ENCODE measurements at regions not wholly inside any gene's neighbourhood (a gene's known extent, or its start where the extent isn't known, plus 50 kb on each side); places are given as distances from the start of the nearest gene placed in this dataset.

DNA sequence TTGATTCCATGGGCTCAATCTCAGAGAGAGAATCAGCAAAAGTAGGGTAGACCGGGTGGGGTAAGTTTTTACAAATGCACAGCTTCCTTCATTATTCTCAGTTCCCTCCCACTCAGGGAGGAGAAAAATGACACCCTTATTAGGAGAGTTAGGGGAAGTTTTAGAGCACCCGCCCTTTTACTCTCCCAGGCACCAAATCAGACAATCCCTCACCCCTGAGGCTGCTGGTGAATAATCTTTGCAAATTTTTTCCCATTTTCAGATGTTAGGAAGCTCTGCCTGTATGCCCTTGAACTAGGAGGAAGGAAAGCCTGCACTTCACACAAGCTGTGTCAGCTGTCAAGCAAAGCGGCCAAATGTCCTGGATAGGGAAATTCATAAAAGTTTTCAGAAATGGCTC is 834.9 kb downstream of the GRID1 start:
- H3K27ac Mint-ChIP-seq: no peak overlapping the region
- peaks cover 5% of the 10 kb centered on the region for H3K9me3 Mint-ChIP-seq
- no peaks in the 10 kb centered on the region for H3K36me3 Mint-ChIP-seq
- peaks cover 3% of the 10 kb centered on the region for H3K27me3 Mint-ChIP-seq
- no peaks in the 10 kb centered on the region for H3K4me1 Mint-ChIP-seq
- no peak overlapping the region for H3K4me3 Mint-ChIP-seq

DNA sequence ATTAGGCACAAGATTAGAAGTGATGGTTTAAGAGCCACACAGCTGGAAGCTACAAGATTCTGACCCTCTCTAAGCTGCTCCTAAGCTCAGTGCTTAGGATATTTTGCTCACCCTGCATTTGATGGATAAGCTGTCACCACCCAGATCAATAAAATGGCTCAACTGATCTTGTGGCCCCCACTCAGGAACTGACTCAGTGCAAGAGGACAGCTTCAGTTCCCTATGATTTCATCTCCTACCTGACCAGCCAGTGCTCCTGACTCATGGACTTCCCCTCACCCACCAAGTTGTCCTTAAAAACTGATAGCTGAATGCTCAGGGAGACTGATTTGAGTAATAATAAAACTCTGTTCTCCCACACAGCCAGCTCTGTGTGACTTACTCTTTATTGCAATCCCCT is 833.8 kb downstream of the GRID1 start:
- peaks cover 3% of the 10 kb centered on the region for H3K27me3 Mint-ChIP-seq
- H3K4me1 Mint-ChIP-seq: no peaks in the 10 kb centered on the region
- H3K4me3 Mint-ChIP-seq: no peak overlapping the region
- no peak overlapping the region for H3K27ac Mint-ChIP-seq
- peaks cover 5% of the 10 kb centered on the region for H3K9me3 Mint-ChIP-seq
- H3K36me3 Mint-ChIP-seq: no peaks in the 10 kb centered on the region

GRCh38 chr10:85535926-85536325 is 830.7 kb downstream of the GRID1 start:
- Mint-ChIP-seq H3K4me3 (no peak overlapping the region), H3K36me3 (no peaks in the 10 kb centered on the region), H3K27me3 (peaks cover 4% of the 10 kb centered on the region), H3K9me3 (no peaks in the 10 kb centered on the region), H3K4me1 (no peaks in the 10 kb centered on the region), H3K27ac (no peak overlapping the region)

GRCh38 chr10:85537561-85537960 is 829.0 kb downstream of the GRID1 start:
- no peak overlapping the region for H3K4me3 Mint-ChIP-seq
- H3K27me3 Mint-ChIP-seq: peaks cover 4% of the 10 kb centered on the region
- H3K36me3 Mint-ChIP-seq: no peaks in the 10 kb centered on the region
- H3K4me1 Mint-ChIP-seq: no peaks in the 10 kb centered on the region
- H3K9me3 Mint-ChIP-seq: no peaks in the 10 kb centered on the region
- no peak overlapping the region for H3K27ac Mint-ChIP-seq

DNA sequence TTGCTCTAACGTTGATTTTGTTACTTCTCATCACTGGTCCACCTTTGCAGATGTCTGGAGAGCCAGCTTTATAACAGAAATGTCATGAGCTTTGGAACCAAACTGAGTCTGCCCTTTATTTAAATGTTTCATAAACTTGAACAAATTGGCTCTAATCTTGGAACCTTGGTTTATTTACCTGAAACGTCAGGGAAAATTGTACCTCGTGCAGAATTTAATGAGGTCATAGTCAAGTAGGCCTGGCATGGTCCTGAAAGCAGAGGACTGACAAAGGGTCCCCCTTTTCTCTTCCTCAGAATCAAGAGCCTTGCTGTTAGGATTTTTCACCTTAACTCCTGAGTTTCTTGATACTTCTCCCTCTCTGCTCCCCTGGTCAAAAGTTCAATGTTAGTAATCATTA is 828.0 kb downstream of the GRID1 start:
- Mint-ChIP-seq H3K36me3 (no peaks in the 10 kb centered on the region), H3K4me3 (no peak overlapping the region), H3K9me3 (no peaks in the 10 kb centered on the region), H3K27ac (no peak overlapping the region), H3K27me3 (peaks cover 4% of the 10 kb centered on the region), H3K4me1 (no peaks in the 10 kb centered on the region)

DNA sequence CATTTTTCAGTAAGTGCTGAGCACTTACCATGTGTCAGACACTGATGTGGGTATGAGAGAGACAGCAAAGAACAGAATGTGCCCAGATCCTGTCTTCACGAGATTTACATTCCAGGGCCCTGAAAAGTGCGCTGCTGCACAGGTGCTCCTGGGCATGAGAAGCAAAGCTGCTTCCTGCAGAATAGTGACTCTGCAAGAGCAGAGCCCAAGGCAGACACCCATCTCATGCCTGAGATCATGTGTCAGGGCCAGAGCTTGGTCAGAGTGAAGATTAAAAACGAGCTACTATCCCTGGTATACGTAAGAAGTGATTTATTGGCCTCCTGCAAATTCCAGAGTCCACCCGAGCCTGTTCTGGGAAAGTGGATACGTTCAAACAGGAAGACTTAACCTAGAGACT is 824.4 kb downstream of the GRID1 start:
- Mint-ChIP-seq H3K27me3 (peaks cover 7% of the 10 kb centered on the region), H3K9me3 (no peaks in the 10 kb centered on the region), H3K4me3 (no peak overlapping the region), H3K36me3 (no peaks in the 10 kb centered on the region), H3K4me1 (no peaks in the 10 kb centered on the region), H3K27ac (no peak overlapping the region)

DNA sequence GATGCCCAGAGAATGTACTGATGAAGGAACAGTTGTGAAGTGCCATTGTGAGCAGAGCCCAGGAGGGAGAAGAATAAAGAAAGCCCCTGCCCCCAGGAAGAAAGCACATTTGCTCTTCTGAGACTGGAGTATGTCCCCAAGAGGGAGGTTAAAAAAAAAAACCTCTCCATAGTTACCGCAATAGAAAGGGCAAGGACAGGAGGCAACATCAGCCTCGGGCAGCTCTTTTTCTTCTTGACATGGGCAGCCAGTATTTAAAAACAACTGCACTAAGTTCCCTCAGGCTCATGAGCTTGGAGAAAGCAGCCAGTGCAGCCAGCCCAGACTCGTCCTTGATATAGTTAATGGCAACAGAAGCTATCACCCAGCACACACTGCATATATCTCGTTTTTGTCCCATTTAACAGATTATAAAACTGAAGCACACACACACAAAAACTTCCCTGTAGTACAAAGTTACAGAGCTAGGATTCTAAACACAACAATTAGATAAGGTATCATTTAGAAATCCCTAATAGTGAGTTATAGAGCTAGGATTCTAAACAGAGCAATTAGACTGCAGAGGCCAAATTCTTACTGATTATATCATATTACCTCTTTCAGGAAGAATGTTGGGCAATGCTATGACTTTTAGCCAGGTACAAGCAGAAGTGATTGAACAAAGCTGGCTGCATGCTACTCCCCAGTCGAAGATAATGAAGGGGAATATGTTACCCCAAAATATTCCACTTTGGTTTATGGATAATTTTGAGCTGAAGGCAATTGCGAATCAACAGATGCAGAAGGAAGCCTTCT is 823.5 kb downstream of the GRID1 start:
- Mint-ChIP-seq H3K4me1 (no peaks in the 10 kb centered on the region), H3K9me3 (no peaks in the 10 kb centered on the region), H3K27me3 (peaks cover 10% of the 10 kb centered on the region), H3K27ac (no peak overlapping the region), H3K36me3 (no peaks in the 10 kb centered on the region), H3K4me3 (no peak overlapping the region)

DNA sequence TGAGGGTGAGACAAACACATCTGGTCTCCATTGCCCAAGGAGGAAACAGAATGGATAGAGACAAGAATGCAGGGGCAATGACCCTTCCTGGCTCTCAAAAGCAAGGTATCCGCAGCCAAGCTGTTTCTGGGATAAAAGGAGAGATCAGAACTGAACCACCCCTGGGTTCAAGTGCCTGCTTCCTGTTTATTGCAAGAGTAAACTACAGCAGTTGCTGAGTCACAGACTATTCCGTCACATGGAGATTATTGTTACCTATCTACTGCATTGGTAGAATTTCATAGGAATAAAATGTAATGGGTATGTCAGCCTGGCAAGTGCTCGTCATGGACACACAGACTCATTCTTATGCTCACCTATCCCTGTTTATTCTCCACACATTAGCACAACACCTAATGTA is 821.6 kb downstream of the GRID1 start:
- Mint-ChIP-seq H3K27ac (no peak overlapping the region), H3K36me3 (no peaks in the 10 kb centered on the region), H3K4me1 (no peaks in the 10 kb centered on the region), H3K27me3 (peaks cover 13% of the 10 kb centered on the region), H3K9me3 (no peaks in the 10 kb centered on the region), H3K4me3 (no peak overlapping the region)

DNA sequence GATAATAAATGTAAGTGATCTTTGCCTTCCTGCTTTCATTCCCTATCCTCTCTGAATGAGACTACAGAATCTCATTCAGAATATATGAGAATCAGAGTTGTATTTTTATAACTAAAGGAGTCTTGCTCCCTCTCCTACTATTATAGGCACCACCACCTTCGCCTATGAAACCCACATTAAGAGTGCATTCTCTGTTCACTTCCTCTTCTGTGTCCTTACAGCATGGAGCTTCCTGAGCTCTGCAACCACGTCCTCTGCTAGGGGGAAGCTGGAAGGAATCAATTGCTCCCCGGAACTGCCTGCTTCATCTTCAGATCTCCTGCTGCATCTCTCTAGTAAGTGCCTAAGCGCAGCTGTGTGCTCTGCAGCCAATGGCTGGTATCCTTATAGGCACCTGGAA is 820.7 kb downstream of the GRID1 start:
- H3K27me3 Mint-ChIP-seq: peaks cover 9% of the 10 kb centered on the region
- no peaks in the 10 kb centered on the region for H3K36me3 Mint-ChIP-seq
- H3K9me3 Mint-ChIP-seq: no peaks in the 10 kb centered on the region
- no peaks in the 10 kb centered on the region for H3K4me1 Mint-ChIP-seq
- H3K27ac Mint-ChIP-seq: no peak overlapping the region
- no peak overlapping the region for H3K4me3 Mint-ChIP-seq

DNA sequence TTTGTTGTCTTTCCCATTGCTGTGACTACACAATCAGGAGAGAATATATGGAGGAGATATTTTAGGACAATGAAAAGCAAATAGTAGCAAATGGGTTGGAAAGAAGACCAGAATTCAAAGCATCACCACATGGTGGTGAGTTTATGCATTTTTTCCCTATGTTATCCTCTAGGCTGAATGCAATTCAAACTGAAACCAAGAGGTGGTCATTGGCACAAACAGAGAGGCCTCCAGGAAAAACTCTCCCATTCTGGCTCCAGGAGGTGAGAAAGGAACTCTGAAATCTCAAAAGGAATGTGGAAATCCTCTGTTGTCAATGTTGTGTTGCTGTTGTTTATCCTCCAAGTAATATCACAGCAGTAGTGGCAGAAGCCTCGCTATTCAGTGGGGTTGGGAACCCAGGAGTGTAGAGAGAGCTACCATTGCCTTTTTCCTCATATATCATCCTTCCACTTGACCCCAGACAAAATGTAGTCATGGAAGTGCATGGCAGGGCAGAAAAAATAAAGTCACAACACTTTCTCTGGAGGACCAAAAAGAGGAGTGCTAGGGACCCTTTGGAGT is 819.1 kb downstream of the GRID1 start:
- peaks cover 10% of the 10 kb centered on the region for H3K27me3 Mint-ChIP-seq
- H3K27ac Mint-ChIP-seq: no peak overlapping the region
- H3K36me3 Mint-ChIP-seq: no peaks in the 10 kb centered on the region
- no peaks in the 10 kb centered on the region for H3K9me3 Mint-ChIP-seq
- H3K4me1 Mint-ChIP-seq: no peaks in the 10 kb centered on the region
- no peak overlapping the region for H3K4me3 Mint-ChIP-seq

DNA sequence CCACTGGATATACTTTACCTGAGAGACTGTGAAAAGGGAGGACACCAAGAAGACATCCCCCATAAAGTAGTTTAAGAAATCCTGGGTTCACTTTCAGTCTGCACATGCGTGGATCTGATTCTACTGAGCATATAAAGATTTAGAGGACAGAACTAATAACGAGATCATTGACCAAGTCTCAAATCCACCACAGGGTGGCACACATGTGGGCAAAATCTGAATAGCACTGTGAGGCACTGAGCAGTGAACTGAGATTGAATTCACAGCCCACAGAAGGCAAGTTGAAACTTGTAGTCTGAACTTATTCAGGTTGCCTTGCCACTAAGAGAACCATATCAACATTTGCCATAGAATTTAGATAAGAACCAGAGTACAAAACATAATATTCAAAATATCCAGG is 818.6 kb downstream of the GRID1 start:
- no peaks in the 10 kb centered on the region for H3K36me3 Mint-ChIP-seq
- no peaks in the 10 kb centered on the region for H3K4me1 Mint-ChIP-seq
- no peaks in the 10 kb centered on the region for H3K9me3 Mint-ChIP-seq
- H3K4me3 Mint-ChIP-seq: no peak overlapping the region
- H3K27ac Mint-ChIP-seq: no peak overlapping the region
- peaks cover 10% of the 10 kb centered on the region for H3K27me3 Mint-ChIP-seq
